ENCODE measurements at regions not wholly inside any gene's neighbourhood (a gene's known extent, or its start where the extent isn't known, plus 50 kb on each side); places are given as distances from the start of the nearest gene placed in this dataset.

GRCh38 chr1:95701450-95702173, 467.6 kb downstream of the RWDD3 start:
- no peak for FAIRE-seq
- BruUV-seq (replicated peaks): no TSS peak
- H2AFZ ChIP-seq (ENCODE audit: low read length): no peak overlapping the region
- H3K79me2 ChIP-seq (ENCODE audit: insufficient read depth, low read length): no peaks in the 10 kb centered on the region
- ATAC-seq: no peak
- no peaks in the 10 kb centered on the region for H3K36me3 ChIP-seq (replicated peaks in 1 of 2; ENCODE audit: control insufficient read depth in 1 of 2, insufficient read depth in 2 of 2, low read length in 2 of 2)
- intact Hi-C loops (cut with micrococcal nuclease; ENCODE audit: unreplicated experiment): no loop called here
- 40% methylated on average over 3 of the region's 4 CpGs for WGBS (ENCODE audit: low lambda C conversion rate)
- no peaks in the 10 kb centered on the region for H3K4me1 ChIP-seq (ENCODE audit: insufficient read depth, low read length)
- H3K4me2 ChIP-seq (ENCODE audit: low read depth, low read length): no peak overlapping the region
- in situ Hi-C loops (cut with HindIII; ENCODE audit: extremely low pct_ligation_motif_present, low pct_unique_long_range_greater_than_20kb): no loop called here
- ChIA-PET POLR2A (no interaction called here), CTCF (ENCODE audit: low intra/inter-chr PET ratio, low total read pairs) (no interaction called here)
- peaks cover 67% of the 10 kb centered on the region for H3K9me3 ChIP-seq (ENCODE audit: low read length)
- TF ChIP-seq KLF16 (CRISPR knock-in tag; IDR thresholded peaks at IDR 0.05) (no peak), ZNF460 (CRISPR knock-in tag; IDR thresholded peaks at IDR 0.05; ENCODE audit: borderline replicate concordance) (no peak), SSRP1 (CRISPR knock-in tag; IDR thresholded peaks at IDR 0.05) (no peak), POLR2AphosphoS2 (IDR thresholded peaks at IDR 0.05; ENCODE audit: low read depth, low read length) (no peak), CENPX (CRISPR knock-in tag; IDR thresholded peaks at IDR 0.05) (no peak)
- TF ChIP-seq, protein P1, sequence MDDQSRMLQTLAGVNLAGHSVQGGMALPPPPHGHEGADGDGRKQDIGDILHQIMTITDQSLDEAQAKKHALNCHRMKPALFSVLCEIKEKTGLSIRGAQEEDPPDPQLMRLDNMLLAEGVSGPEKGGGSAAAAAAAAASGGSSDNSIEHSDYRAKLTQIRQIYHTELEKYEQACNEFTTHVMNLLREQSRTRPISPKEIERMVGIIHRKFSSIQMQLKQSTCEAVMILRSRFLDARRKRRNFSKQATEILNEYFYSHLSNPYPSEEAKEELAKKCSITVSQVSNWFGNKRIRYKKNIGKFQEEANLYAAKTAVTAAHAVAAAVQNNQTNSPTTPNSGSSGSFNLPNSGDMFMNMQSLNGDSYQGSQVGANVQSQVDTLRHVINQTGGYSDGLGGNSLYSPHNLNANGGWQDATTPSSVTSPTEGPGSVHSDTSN (CRISPR knock-in tag; IDR thresholded peaks at IDR 0.05; ENCODE audit: borderline replicate concordance): no peak
- H3K27me3 ChIP-seq (ENCODE audit: control insufficient read depth in 1 of 2, insufficient read depth in 2 of 2, low read length in 2 of 2): no peaks in the 10 kb centered on the region
- H4K20me1 ChIP-seq (ENCODE audit: insufficient read depth, low read length): no peaks in the 10 kb centered on the region
- DNase-seq (ENCODE audit: low spot score): no peak
- H3K9ac ChIP-seq (ENCODE audit: insufficient read depth, low read depth, low read length): no peak overlapping the region
- H3K27ac ChIP-seq (ENCODE audit: extremely low read length, insufficient read depth, low read length): no peak overlapping the region
- H3K4me3 ChIP-seq (replicated peaks in 1 of 3; ENCODE audit: insufficient read depth in 1 of 3, low read depth in 2 of 3, low read length in 3 of 3): no peak overlapping the region

- DNase-seq (ENCODE audit: low spot score) (no peak), FAIRE-seq (no peak), ATAC-seq (no peak)
- intact Hi-C loops (cut with micrococcal nuclease; ENCODE audit: unreplicated experiment): no loop called here
- Histone ChIP-seq H3K4me3 (replicated peaks in 1 of 3; ENCODE audit: insufficient read depth in 1 of 3, low read depth in 2 of 3, low read length in 3 of 3) (no peak overlapping the region), H3K27me3 (ENCODE audit: control insufficient read depth in 1 of 2, insufficient read depth in 2 of 2, low read length in 2 of 2) (no peaks in the 10 kb centered on the region), H3K9ac (ENCODE audit: insufficient read depth, low read depth, low read length) (no peak overlapping the region), H3K9me3 (ENCODE audit: low read length) (peaks cover 71% of the 10 kb centered on the region), H4K20me1 (ENCODE audit: insufficient read depth, low read length) (no peaks in the 10 kb centered on the region), H2AFZ (ENCODE audit: low read length) (no peak overlapping the region), H3K27ac (ENCODE audit: extremely low read length, insufficient read depth, low read length) (no peak overlapping the region), H3K4me1 (ENCODE audit: insufficient read depth, low read length) (no peaks in the 10 kb centered on the region), H3K36me3 (replicated peaks in 1 of 2; ENCODE audit: control insufficient read depth in 1 of 2, insufficient read depth in 2 of 2, low read length in 2 of 2) (no peaks in the 10 kb centered on the region), H3K79me2 (ENCODE audit: insufficient read depth, low read length) (no peaks in the 10 kb centered on the region), H3K4me2 (ENCODE audit: low read depth, low read length) (no peak overlapping the region)
- BruUV-seq (replicated peaks): no TSS peak
- POLR2A ChIA-PET: no interaction called here
- in situ Hi-C loops (cut with HindIII; ENCODE audit: extremely low pct_ligation_motif_present, low pct_unique_long_range_greater_than_20kb): no loop called here
- CTCF ChIA-PET (ENCODE audit: low intra/inter-chr PET ratio, low total read pairs): no interaction called here
- peak; percentile 94; the same call in 1 of the 2 replicates for TF ChIP-seq ZNF160 (CRISPR knock-in tag; IDR thresholded peaks at IDR 0.05)
- TF ChIP-seq ZNF331 (CRISPR knock-in tag; IDR thresholded peaks at IDR 0.05): no peak
- TF ChIP-seq BATF2 (CRISPR knock-in tag; IDR thresholded peaks at IDR 0.05): no peak
- TF ChIP-seq ZNF282 (IDR thresholded peaks at IDR 0.05; ENCODE audit: partially characterized antibody): no peak
Observed at GRCh38 chr1:95703046-95703445, 469.0 kb downstream of the RWDD3 start.
